GM19438 (cell line): ENCODE measurements at regions not wholly inside any gene's neighbourhood (a gene's known extent, or its start where the extent isn't known, plus 50 kb on each side); places are given as distances from the start of the nearest gene placed in this dataset.

ENCODE experiments used
- ATAC-seq: cut with Tn5 transposase; IDR thresholded peaks from one replicate; pipeline ENCODE4 v1.9.1; 2021; ENCODE audit warnings: low read depth; ENCODE audit not compliant: unreplicated experiment

- ATAC-seq = no peak
Measured at GRCh38 chr15:97194750-97195149, 765.8 kb upstream of the ARRDC4 start.

DNA sequence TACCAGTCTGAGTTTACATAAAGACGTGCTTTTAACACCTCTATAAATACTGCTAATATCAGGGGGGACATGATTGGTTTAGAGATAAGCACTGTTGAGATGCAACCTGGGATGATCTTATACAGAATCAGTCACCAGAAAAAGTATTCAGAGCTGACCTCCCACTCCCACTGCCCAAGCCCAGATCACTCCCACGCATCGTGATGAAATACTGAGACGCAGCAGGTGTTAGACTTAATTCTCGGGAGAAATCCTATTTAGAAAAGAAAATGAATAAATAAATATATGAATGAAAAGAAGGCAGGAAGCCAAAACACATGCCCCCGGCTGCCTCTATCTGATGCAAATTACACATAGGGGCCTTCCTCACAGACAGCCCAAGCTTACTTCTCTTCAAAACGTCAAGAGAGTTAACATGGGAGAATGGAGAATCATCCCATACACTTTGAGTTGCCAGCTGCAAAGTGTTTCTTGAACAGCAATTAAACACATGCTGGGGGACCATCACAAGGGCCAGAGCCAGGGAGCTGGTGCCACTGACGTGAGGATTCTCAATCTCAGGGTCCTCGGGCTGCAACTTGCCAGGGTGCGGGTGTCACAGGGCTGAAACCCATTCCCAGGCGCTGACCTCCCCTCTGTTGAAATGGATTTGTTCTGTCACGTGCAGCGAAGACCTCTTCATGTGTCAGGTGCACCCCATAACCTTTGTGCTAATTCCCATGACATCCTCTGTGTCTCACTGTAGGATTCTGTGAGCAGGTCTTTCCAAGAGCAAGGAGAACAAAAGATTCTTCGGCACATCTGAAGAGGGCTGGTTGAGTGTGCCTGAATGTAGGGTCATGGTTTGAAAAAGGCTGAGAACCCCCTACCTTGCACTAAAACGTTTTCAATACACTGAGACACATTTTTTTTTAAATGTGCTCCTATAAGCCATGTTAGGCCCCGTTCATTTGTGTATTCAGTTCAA is 764.2 kb upstream of the ARRDC4 start:
- no peak for ATAC-seq

DNA sequence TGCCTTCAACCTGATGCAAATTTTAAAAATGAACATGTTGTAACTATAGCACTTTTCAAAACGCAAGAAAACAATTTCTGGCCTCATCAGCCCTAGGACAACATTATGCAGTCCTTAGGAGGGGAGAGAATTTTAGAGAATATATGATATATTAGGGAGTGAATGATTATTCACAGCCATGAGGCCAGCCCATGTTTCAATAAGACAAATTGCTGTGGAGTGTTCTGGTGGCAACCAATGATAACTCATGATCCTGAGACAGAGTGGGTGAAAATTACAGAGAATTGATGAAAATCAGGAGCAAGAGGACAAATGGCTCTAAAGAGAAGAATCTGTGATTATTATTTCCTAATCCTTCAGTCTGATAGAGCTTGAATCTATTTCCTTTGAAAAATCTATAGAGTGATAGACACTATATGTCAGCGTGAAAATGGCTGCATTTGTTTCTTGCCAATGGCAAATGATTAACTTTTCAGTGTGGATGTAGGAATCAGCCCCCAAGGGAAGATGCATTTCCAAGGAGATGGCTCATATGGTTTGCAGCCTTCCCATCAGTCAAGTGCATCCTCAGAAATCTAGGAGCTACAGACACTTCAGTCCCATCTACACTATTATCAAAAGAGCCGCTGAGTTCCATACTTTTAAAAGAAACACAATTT is 761.0 kb upstream of the ARRDC4 start:
- ATAC-seq = no peak

DNA sequence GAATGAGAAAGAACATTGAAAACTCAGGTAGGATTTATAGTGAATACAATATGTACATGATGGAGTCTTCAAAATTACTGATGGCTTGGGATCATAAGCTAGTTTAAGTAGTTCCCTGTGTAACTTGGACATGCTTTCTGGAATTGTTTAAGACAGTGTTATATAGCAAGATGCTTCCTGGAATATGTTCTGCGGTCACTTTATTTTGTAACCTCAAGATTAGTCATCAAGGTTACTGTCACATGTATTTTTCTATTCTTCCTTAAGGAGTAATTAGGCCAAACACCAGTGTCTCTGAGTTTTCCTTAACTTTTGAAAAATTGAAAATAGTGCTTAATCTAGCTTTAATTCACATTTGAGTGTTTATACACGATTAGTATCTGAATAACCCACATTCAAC is 760.3 kb upstream of the ARRDC4 start:
- no peak for ATAC-seq

DNA sequence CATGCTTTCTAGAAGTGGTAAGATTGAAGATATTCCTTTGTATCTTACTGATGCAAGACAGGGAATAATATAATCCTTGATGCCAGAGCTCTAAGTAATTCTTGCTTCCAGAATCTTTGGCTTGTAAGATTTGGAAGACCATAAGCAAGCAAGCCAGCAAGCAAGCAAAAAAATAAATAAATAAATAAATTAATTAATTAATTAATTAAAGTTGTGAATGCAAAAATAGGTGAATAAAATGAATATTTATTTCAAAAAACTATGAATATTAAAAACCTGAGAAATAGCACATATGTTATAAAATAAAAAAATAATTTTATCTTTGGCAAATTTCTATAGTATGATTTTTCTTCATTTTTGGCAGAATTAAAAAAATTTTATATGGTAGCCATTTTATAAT is 750.2 kb upstream of the ARRDC4 start:
- ATAC-seq = no peak

DNA sequence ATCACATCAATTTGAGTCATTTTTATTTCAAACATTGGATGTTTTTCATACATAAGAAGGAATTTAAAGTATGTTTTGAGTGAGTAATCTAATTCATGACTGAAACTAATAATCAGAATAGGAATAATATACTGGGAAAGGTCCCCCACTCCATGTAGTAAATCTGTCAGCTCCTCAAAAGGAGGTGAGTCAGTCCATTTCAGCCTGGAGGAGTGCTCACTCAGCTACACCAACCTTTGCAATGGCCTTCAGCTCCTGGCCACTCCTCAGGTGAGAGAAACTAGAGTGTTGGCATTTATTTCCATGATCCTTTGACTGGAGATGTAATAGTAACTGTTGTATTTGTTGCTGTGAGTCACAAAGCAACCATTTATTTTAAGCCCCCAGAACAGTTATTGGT is 744.9 kb upstream of the ARRDC4 start:
- no peak for ATAC-seq

DNA sequence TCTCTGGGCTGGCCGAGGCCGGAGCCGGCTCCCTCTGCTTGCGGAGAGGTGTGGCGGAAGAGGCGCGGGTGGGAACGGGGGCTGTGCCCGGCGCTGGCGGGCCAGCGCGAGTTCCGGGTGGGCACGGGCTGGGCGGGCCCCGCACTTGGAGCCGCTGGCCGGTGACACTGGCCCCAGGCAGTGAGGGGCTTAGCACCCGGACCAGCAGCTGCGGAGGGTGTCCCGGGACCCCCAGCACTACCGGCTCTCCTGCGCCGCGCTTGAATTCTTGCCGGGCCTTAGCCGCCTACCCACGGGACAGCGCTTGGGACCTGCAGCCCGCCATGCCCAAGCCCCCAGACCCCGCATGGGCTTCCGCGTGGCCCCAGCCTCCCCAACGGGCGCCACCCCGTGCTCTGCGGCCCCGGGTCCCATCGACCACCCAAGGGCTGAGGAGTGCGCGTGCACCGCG is 736.3 kb upstream of the ARRDC4 start:
- no peak for ATAC-seq

GRCh38 chr15:97234851-97235610 is 725.5 kb upstream of the ARRDC4 start:
- ATAC-seq = no peak

DNA sequence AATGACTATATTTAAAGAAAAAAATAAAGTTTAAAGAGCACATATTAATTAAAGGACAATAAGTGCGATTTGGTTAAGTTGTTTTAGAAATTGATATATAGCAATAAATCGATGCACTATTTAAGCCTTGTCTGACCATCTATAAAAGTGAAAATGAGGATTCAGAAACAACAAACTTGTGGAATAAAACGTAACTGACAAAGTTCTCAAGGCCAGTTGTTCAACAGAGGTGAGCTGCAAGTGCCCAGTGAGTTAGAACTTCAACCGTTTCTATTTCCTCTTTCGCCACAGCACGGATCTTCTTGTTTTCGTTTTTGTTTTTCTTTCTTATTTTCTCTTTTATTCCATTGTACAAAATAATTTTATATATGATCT is 724.9 kb upstream of the ARRDC4 start:
- ATAC-seq = no peak

GRCh38 chr15:97236140-97236539 is 724.4 kb upstream of the ARRDC4 start:
- ATAC-seq = no peak

GRCh38 chr15:97237160-97237559 is 723.3 kb upstream of the ARRDC4 start:
- no peak for ATAC-seq

- no peak for ATAC-seq
Measured at GRCh38 chr15:97248376-97248775, 712.1 kb upstream of the ARRDC4 start.

- ATAC-seq = no peak
Measured at GRCh38 chr15:97259943-97260342, 700.6 kb upstream of the ARRDC4 start.

DNA sequence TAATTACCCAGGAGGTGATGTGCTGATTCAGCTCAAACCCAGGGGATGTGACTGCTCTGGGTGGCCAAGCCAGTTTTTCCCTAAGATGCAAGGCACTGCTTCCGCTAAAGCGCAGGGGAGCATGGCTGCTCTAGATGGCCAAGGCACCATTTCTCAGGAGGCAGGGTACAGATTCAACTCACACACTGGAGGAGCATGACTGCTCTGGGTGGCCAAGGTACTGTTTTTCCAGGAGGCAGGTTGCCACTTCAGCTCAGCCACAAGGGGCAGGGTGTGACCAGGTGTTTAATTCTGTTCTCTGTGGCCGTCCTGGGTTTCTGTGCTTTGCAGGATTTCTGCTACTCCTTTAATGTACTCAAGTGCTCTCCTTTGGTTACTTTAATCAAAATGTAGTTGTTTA is 659.3 kb upstream of the ARRDC4 start:
- ATAC-seq = no peak

DNA sequence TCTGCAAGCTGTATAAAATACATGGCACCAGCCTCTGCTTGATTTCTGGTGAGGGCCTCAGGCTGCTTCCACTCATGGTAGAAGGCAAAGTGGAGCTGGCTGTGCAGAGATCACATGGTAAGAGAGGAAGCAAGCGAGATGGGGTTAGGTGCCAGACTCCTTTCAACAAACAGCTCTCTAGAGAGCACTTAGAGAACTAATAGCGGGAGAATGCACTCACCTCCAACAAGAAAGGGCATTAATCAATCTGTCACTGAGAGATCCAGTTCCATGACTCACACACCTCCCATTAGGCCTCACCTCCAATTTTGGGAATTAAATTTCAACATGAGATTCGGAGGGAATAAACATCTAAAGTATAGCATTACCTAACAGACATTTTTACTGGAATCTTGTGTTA is 644.1 kb upstream of the ARRDC4 start:
- ATAC-seq = no peak

- no peak for ATAC-seq
Measured at GRCh38 chr15:97317163-97317562, 643.3 kb upstream of the ARRDC4 start.

DNA sequence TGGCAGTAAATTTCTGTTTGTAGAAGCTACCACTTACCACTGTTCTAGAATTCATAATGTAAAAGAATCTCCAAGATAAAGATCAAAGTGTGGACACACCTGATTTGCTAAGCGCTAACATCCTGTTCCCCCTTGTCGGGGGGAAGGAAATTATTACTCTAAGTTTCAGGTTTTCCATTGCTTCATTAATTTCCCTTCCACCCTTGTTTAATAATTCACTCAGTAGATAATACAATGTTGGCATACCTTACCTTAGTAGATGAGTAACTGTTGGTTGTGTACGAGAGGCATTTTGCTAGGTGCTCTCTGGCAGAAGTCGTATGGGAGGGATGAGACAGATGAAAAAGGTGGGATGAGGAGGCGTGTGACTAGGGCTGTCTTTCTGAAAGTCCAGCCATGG is 641.2 kb upstream of the ARRDC4 start:
- no peak for ATAC-seq

- no peak for ATAC-seq
Measured at GRCh38 chr15:97346221-97346620, 614.3 kb upstream of the ARRDC4 start.

DNA sequence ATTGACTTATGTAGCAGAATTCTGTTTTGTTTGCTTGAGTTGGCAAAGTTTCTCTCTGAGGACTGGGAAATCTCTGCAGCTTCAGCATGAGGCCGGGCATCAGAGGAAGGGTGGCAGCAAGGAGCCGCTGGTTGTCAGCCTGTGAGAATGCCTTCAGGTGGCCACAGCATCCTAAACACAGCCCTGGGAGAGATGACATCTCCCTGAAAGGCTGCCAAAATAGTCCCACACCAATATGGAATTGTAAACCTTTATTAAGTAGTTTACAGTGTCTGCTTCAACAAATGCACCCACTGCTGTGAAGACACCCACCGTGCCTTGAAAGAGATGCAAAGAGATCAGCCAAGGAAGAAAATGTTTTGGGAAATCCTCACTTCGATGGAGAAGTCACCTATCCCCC is 609.7 kb upstream of the ARRDC4 start:
- no peak for ATAC-seq

GRCh38 chr15:97383516-97383915 is 577.0 kb upstream of the ARRDC4 start:
- ATAC-seq = no peak

DNA sequence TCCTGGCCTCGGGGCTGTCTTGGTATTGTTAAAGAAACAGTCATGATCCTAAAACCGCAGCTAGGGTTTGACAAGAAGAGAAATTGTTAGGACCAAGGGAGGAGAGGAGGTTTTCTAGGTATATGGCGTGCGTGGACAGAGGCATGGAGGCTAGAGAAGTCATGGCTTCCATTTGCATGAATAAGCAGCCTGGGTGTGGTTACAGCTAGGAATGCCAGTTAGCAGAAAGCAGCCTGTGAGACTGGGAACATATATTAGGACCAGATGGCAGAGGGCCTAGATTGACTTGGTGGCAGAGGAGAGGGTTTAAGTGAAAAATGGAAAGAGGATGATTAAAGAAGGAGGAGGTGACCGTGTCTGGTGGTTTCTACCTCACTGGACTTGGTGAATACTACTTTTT is 573.6 kb upstream of the ARRDC4 start:
- no peak for ATAC-seq
